ENCODE measurements at regions not wholly inside any gene's neighbourhood (a gene's known extent, or its start where the extent isn't known, plus 50 kb on each side); places are given as distances from the start of the nearest gene placed in this dataset.

DNA sequence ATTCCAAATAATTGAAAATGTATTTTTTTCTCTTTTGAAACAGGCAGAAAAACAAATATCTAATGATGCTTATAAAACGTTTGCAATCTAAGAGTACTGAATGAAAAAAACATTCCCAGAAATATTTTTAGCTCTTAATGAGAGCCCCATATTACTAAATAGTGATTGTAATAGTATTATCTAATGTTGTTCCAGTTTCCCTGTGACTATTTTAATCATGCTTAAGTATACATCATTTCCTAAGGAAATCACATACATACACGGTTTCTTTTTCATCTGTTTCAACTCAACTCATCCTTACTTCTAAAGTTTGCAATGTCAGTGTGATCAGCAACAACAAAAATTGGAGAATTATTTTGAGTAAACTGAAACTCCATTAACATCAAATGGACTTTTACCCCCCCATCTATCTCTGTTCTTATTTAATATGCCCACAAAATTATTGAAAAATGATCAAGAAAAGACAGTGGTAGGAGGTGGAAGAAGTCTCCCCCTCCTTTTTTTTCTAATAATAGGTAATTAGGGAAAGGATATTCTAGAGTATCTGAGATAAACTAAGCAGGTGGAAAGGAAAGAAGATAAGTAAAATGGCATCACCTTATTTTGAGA lies 530.1 kb upstream of the ATP2B1 start:
- H3K4me1 ChIP-seq (ENCODE audit: control insufficient read depth in 1 of 2, insufficient read depth in 2 of 2, low read length in 2 of 2) = no peaks in the 10 kb centered on the region
- H3K4me3 ChIP-seq (ENCODE audit: low read depth in 1 of 2, low read length in 2 of 2) = no peak overlapping the region
- H3K9me3 ChIP-seq (ENCODE audit: control insufficient read depth in 1 of 2, low read length in 2 of 2) = no peaks in the 10 kb centered on the region
- no peaks in the 10 kb centered on the region for H3K36me3 ChIP-seq (ENCODE audit: control insufficient read depth in 1 of 2, insufficient read depth in 2 of 2, low read length in 2 of 2)
- H3K27me3 ChIP-seq (ENCODE audit: low read depth, low read length) = no peaks in the 10 kb centered on the region
- H3K27ac ChIP-seq (ENCODE audit: low read length) = no peak overlapping the region

DNA sequence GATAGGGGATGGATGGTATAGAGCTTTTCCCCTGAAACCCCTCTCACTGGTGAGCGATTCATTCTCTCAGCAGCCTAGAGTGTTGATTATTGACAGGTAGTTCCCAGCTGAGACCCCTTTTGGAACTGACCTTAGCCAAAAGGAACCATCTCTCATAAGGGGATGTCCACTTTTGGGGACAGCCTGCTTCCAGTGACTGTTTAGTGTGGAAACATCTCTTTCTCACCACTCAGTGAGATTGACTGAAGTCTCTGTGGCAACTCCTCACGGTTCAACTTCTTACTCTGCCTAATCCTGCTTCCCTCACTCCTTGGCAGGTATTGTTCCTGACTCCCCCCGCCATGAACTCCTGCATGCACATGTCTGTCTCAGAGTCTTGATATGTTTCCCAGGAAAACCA lies 529.2 kb upstream of the ATP2B1 start:
- Histone ChIP-seq H3K27me3 (ENCODE audit: low read depth, low read length) (no peaks in the 10 kb centered on the region), H3K27ac (ENCODE audit: low read length) (no peak overlapping the region), H3K9me3 (ENCODE audit: control insufficient read depth in 1 of 2, low read length in 2 of 2) (no peaks in the 10 kb centered on the region), H3K4me1 (ENCODE audit: control insufficient read depth in 1 of 2, insufficient read depth in 2 of 2, low read length in 2 of 2) (no peaks in the 10 kb centered on the region), H3K4me3 (ENCODE audit: low read depth in 1 of 2, low read length in 2 of 2) (no peak overlapping the region), H3K36me3 (ENCODE audit: control insufficient read depth in 1 of 2, insufficient read depth in 2 of 2, low read length in 2 of 2) (no peaks in the 10 kb centered on the region)

DNA sequence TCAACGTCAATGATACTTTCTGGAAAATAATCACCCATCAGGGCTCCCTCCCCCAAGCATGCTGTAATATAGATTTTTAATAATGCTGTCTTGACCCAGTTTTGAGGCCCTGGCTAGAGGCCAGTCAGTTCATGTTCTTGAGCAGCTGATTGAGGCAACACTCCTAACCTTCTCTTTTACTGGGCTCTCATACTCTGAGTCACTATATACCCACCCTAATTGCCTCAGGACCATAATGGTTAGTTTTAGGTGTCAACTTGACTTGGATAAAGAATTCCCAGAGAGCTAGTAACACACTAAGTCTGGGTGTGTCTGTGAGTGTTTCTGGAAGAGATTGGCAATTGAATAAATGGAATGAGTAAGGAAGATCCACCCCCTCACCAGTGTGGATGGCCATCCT lies 527.0 kb upstream of the ATP2B1 start:
- H3K27ac ChIP-seq (ENCODE audit: low read length) = no peak overlapping the region
- no peaks in the 10 kb centered on the region for H3K36me3 ChIP-seq (ENCODE audit: control insufficient read depth in 1 of 2, insufficient read depth in 2 of 2, low read length in 2 of 2)
- no peak overlapping the region for H3K4me3 ChIP-seq (ENCODE audit: low read depth in 1 of 2, low read length in 2 of 2)

DNA sequence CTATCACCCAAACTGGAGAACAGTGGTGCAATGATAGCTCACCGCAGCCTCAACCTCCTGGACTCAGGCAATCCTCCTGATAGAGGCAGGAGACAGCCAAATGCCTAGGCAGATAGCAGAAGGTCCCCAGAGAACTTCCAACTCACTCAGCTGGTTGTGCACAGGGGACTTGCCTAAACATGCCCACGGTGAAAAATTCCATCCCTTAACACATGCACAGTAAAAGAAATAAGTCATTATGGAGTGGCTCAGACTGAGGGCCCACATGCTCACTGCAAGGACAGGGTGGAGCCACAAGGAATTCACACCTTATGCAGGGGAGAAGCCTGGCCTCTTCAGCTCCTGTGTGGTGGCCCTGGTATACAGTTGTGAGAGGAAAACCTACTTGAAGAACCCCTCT lies 525.8 kb upstream of the ATP2B1 start:
- H3K9me3 ChIP-seq (ENCODE audit: control insufficient read depth in 1 of 2, low read length in 2 of 2) = no peaks in the 10 kb centered on the region
- no peak overlapping the region for H3K27ac ChIP-seq (ENCODE audit: low read length)
- H3K4me1 ChIP-seq (ENCODE audit: control insufficient read depth in 1 of 2, insufficient read depth in 2 of 2, low read length in 2 of 2) = no peaks in the 10 kb centered on the region

More for the DNA sequence above, 527.0 kb upstream of the ATP2B1 start:
- no peaks in the 10 kb centered on the region for H3K4me1 ChIP-seq (ENCODE audit: control insufficient read depth in 1 of 2, insufficient read depth in 2 of 2, low read length in 2 of 2)
- no peaks in the 10 kb centered on the region for H3K27me3 ChIP-seq (ENCODE audit: low read depth, low read length)
- H3K9me3 ChIP-seq (ENCODE audit: control insufficient read depth in 1 of 2, low read length in 2 of 2) = no peaks in the 10 kb centered on the region

DNA sequence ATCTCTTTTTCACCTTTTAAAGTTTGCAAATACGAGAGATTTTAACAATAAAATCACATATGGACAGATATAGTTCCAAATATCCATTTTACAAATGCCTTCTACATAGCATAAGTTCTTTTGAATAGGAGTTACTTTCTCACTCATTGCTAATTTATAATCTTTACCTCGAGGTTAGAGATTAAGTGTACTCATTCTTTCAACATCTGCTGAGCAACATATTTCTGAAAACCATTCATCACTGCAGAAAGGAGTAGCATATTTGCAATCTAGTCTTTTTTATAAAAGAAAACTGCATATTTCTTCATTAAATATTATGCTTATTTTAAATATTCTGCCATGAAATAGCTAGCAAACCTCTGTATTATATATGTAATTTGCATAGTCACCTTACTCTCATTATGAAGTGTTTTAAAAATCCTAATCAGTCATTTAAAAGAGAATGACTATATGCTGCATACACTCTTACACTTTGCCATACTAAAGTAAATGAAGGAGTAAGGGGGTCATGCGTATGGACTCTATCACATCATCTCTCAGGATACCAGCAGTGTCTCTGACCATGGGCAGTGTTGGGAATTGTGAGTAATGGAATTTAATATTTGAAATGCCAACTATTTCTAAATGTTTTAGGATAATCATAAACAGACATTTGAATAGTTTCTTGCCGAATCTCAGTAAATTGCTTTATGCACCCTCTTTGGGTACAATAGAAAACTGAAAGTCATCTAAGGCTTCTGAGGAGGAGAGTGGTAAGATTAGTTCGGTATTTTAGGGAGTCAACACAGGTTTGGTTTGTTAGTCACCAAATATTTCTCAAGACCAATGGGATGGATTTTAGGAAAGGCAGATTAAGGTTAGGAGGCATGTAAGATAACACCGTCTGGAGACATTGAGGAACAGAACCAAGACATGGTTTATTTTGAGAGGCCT lies 524.8 kb upstream of the ATP2B1 start:
- H3K36me3 ChIP-seq (ENCODE audit: control insufficient read depth in 1 of 2, insufficient read depth in 2 of 2, low read length in 2 of 2) = no peaks in the 10 kb centered on the region
- H3K27me3 ChIP-seq (ENCODE audit: low read depth, low read length) = no peaks in the 10 kb centered on the region

More for the DNA sequence above, 525.8 kb upstream of the ATP2B1 start:
- no peak overlapping the region for H3K4me3 ChIP-seq (ENCODE audit: low read depth in 1 of 2, low read length in 2 of 2)
- no peaks in the 10 kb centered on the region for H3K27me3 ChIP-seq (ENCODE audit: low read depth, low read length)
- H3K36me3 ChIP-seq (ENCODE audit: control insufficient read depth in 1 of 2, insufficient read depth in 2 of 2, low read length in 2 of 2) = no peaks in the 10 kb centered on the region

DNA sequence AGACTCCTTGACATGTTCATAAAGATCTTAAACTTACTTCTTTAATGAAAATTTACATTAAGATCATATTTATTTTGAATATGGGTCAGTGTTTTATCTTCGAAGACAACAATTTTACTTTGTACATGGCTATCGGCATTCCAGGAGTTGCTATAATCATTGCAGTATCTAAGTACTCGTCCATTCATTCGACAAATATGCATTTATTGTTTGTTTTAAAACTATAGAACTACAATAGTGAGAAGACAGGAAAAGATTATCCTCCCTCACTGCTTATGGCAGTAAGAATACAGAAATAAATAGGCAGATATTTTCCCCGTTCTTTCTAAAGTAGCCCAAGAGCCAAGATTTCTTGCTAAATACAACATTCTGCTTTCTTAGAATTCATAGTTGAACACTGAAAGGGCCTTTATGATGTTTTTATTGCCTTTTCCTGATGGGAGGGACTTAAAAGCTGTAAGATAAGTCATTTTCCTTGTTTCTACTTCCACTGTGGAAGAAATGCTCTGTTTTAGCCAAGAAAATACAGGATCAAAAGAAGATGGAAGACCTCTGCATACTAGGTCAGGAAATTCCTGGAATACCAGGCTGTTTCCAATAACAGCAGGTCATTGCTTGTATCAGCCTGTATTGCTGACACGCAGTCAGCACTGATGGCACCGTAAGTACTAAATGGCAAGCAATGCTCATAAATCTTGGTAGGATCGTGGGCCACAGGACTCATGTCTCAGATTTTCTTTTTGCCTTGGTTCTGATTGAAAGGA lies 521.0 kb upstream of the ATP2B1 start:
- no peak overlapping the region for H3K27ac ChIP-seq (ENCODE audit: low read length)
- no peaks in the 10 kb centered on the region for H3K9me3 ChIP-seq (ENCODE audit: control insufficient read depth in 1 of 2, low read length in 2 of 2)
- H3K4me3 ChIP-seq (ENCODE audit: low read depth in 1 of 2, low read length in 2 of 2) = no peak overlapping the region
- no peaks in the 10 kb centered on the region for H3K4me1 ChIP-seq (ENCODE audit: control insufficient read depth in 1 of 2, insufficient read depth in 2 of 2, low read length in 2 of 2)
- H3K27me3 ChIP-seq (ENCODE audit: low read depth, low read length) = no peaks in the 10 kb centered on the region
- no peaks in the 10 kb centered on the region for H3K36me3 ChIP-seq (ENCODE audit: control insufficient read depth in 1 of 2, insufficient read depth in 2 of 2, low read length in 2 of 2)

More for the DNA sequence above, 524.8 kb upstream of the ATP2B1 start:
- Histone ChIP-seq H3K4me3 (ENCODE audit: low read depth in 1 of 2, low read length in 2 of 2) (no peak overlapping the region), H3K9me3 (ENCODE audit: control insufficient read depth in 1 of 2, low read length in 2 of 2) (no peaks in the 10 kb centered on the region), H3K27ac (ENCODE audit: low read length) (no peak overlapping the region), H3K4me1 (ENCODE audit: control insufficient read depth in 1 of 2, insufficient read depth in 2 of 2, low read length in 2 of 2) (no peaks in the 10 kb centered on the region)

DNA sequence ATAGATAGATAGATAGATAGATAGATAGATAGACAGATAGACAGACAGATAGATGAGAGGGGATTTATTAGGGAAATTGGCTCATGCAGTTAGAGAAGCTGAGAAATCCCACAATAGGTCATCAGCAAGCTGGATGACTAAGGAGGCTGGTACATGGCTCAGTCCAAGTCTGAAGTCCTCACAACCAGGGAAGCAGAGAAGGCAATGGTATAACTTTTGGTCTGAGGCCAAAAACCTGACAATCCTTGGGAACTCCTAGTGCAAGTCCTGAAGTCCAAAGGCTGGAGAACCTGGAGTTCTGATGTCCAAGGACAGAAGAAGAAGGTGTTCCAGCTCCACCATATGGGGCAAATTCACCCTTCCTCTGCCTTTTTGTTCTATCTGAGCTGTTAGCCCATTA lies 517.6 kb upstream of the ATP2B1 start:
- Histone ChIP-seq H3K9me3 (ENCODE audit: control insufficient read depth in 1 of 2, low read length in 2 of 2) (no peaks in the 10 kb centered on the region), H3K4me1 (ENCODE audit: control insufficient read depth in 1 of 2, insufficient read depth in 2 of 2, low read length in 2 of 2) (no peaks in the 10 kb centered on the region), H3K27me3 (ENCODE audit: low read depth, low read length) (no peaks in the 10 kb centered on the region), H3K27ac (ENCODE audit: low read length) (no peak overlapping the region), H3K4me3 (ENCODE audit: low read depth in 1 of 2, low read length in 2 of 2) (no peak overlapping the region), H3K36me3 (ENCODE audit: control insufficient read depth in 1 of 2, insufficient read depth in 2 of 2, low read length in 2 of 2) (no peaks in the 10 kb centered on the region)

DNA sequence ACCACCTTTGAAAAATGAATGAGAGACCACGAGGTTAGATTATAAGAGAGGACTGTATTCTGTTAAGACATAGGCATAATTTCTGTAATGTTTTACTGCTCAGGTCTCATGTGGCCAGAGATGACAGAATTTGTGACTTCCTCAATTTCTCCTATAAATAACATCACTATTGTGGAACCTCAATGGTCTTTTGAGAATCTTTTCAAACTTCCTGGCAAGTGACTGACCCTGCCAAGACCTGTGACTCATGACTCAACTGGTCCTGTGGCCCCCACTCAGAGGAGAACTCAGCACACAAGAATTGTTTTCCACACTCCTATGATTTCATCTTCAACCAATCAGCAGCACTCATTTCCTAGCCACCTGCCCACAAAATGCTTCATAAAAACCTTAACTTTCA lies 508.2 kb upstream of the ATP2B1 start:
- Histone ChIP-seq H3K27ac (ENCODE audit: low read length) (no peak overlapping the region), H3K4me1 (ENCODE audit: control insufficient read depth in 1 of 2, insufficient read depth in 2 of 2, low read length in 2 of 2) (peaks cover 0 to 5% of the 10 kb centered on the region in 2 donors), H3K4me3 (ENCODE audit: low read depth in 1 of 2, low read length in 2 of 2) (no peak overlapping the region), H3K36me3 (ENCODE audit: control insufficient read depth in 1 of 2, insufficient read depth in 2 of 2, low read length in 2 of 2) (no peaks in the 10 kb centered on the region), H3K27me3 (ENCODE audit: low read depth, low read length) (no peaks in the 10 kb centered on the region), H3K9me3 (ENCODE audit: control insufficient read depth in 1 of 2, low read length in 2 of 2) (no peaks in the 10 kb centered on the region)

DNA sequence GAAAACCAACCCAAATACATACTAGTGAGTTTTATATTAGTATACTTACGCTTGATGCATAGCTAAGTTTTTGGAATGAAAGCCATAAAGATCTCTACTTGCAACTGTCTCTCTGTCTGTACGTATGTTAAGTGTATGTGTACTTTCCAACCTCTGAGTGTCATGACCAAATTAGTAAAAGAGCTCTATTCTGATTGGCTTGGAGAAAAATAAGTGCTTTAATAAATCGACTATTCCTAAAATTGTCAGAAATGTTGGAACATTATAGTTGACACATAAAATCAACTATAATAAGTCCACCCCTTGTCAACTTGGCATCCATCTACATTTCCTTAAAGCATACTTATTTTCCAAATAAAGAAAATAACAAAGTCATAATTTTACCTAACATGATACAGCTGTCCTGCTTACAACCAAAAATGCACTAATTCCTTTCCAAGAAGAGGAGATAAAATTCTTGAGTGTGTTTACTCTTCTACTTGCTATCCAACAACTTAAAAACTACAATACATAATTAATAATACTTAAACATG lies 507.4 kb upstream of the ATP2B1 start:
- Histone ChIP-seq H3K27ac (ENCODE audit: low read length) (no peak overlapping the region), H3K27me3 (ENCODE audit: low read depth, low read length) (no peaks in the 10 kb centered on the region), H3K4me3 (ENCODE audit: low read depth in 1 of 2, low read length in 2 of 2) (no peak overlapping the region), H3K9me3 (ENCODE audit: control insufficient read depth in 1 of 2, low read length in 2 of 2) (no peaks in the 10 kb centered on the region), H3K36me3 (ENCODE audit: control insufficient read depth in 1 of 2, insufficient read depth in 2 of 2, low read length in 2 of 2) (no peaks in the 10 kb centered on the region), H3K4me1 (ENCODE audit: control insufficient read depth in 1 of 2, insufficient read depth in 2 of 2, low read length in 2 of 2) (peaks cover 0 to 5% of the 10 kb centered on the region in 2 donors)

DNA sequence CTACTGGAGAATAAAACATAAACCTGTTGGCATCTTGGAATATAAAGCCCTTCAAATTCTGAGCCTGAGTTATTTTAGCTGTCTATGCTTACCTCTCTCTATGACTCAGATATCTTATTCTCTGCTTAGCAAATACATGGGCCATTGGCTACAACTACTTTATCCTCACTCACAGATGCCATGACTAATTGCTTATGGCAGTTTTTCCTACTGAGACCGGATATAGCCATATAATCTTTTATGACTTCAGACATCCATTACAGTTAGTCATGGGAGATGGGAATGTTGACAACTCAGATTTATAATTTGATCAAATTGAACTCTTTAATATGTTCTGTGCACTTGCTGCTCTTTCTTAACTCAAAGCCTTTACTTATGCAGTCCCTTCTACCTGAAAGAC lies 502.4 kb upstream of the ATP2B1 start:
- H3K4me1 ChIP-seq (ENCODE audit: control insufficient read depth in 1 of 2, insufficient read depth in 2 of 2, low read length in 2 of 2) = no peaks in the 10 kb centered on the region
- H3K27me3 ChIP-seq (ENCODE audit: low read depth, low read length) = no peaks in the 10 kb centered on the region
- H3K4me3 ChIP-seq (ENCODE audit: low read depth in 1 of 2, low read length in 2 of 2) = no peak overlapping the region
- no peaks in the 10 kb centered on the region for H3K36me3 ChIP-seq (ENCODE audit: control insufficient read depth in 1 of 2, insufficient read depth in 2 of 2, low read length in 2 of 2)
- H3K27ac ChIP-seq (ENCODE audit: low read length) = no peak overlapping the region
- H3K9me3 ChIP-seq (ENCODE audit: control insufficient read depth in 1 of 2, low read length in 2 of 2) = peaks cover 0 to 6% of the 10 kb centered on the region in 2 donors

DNA sequence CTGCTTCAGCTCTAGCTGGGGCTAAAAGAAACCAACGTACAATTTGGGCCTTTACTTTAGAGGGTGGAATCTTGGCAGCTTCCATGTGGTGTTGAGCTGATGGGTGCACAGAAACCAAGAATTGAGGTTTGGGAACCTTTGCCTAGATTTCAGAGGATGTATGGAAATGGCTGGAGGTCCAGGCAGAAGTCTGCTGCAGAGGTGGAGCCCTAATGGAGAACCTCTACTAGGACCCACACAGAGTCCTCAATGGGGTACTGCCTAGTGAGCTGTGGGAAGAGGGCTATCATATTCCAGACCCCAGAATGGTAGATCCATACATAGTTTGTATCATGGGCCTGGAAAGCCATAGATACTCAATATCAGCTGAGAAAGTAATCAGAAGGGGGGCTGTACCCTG lies 500.4 kb upstream of the ATP2B1 start:
- H3K36me3 ChIP-seq (ENCODE audit: control insufficient read depth in 1 of 2, insufficient read depth in 2 of 2, low read length in 2 of 2) = no peaks in the 10 kb centered on the region
- no peak overlapping the region for H3K4me3 ChIP-seq (ENCODE audit: low read depth in 1 of 2, low read length in 2 of 2)

More for the DNA sequence above, 500.4 kb upstream of the ATP2B1 start:
- peaks cover 0 to 6% of the 10 kb centered on the region in 2 donors for H3K9me3 ChIP-seq (ENCODE audit: control insufficient read depth in 1 of 2, low read length in 2 of 2)
- no peak overlapping the region for H3K27ac ChIP-seq (ENCODE audit: low read length)
- no peaks in the 10 kb centered on the region for H3K4me1 ChIP-seq (ENCODE audit: control insufficient read depth in 1 of 2, insufficient read depth in 2 of 2, low read length in 2 of 2)
- H3K27me3 ChIP-seq (ENCODE audit: low read depth, low read length) = no peaks in the 10 kb centered on the region

Measured in muscle layer of duodenum (tissue), 2 donors.